ENCODE measurements at regions not wholly inside any gene's neighbourhood (a gene's known extent, or its start where the extent isn't known, plus 50 kb on each side); places are given as distances from the start of the nearest gene placed in this dataset.

- TF ChIP-seq FOXM1 (IDR thresholded peaks at IDR 0.05; ENCODE audit: borderline replicate concordance) = no peak
- TF ChIP-seq SP1 (IDR thresholded peaks at IDR 0.05) = no peak
- TF ChIP-seq ARNT (IDR thresholded peaks at IDR 0.05) = no peak
- no peak for TF ChIP-seq ELF4 (IDR thresholded peaks at IDR 0.05)
- no peak for TF ChIP-seq LEF1 (IDR thresholded peaks at IDR 0.05; ENCODE audit: borderline replicate concordance)
- no peak for TF ChIP-seq FOXK2 (IDR thresholded peaks at IDR 0.05)
- TF ChIP-seq PKNOX1 (IDR thresholded peaks at IDR 0.05) = no peak
- TF ChIP-seq NFRKB (IDR thresholded peaks at IDR 0.05) = no peak
- no peak for TF ChIP-seq L3MBTL2 (conservative IDR thresholded peaks at IDR 0.05)
- TF ChIP-seq BHLHE40 (IDR thresholded peaks at IDR 0.05; ENCODE audit: borderline replicate concordance) = no peak
- TF ChIP-seq CTBP1 (IDR thresholded peaks at IDR 0.05; ENCODE audit: borderline replicate concordance) = no peak
Measured at GRCh38 chr9:25353783-25354182, 324.5 kb downstream of the TUSC1 start.

Measured in HEK293T (cell line).